IPS-18a (cell line): ENCODE measurements at regions not wholly inside any gene's neighbourhood (a gene's known extent, or its start where the extent isn't known, plus 50 kb on each side); places are given as distances from the start of the nearest gene placed in this dataset.

Experiments
- H3K27ac ChIP-seq: one replicate; pipeline ENCODE4 v1.5.1; 2013; ENCODE audit warnings: low read length
- H3K27me3 ChIP-seq: one replicate; pipeline ENCODE4 v1.6.1; 2013; ENCODE audit warnings: mild to moderate bottlenecking, low read length; ENCODE audit not compliant: control insufficient read depth, insufficient read depth
- H3K36me3 ChIP-seq: one replicate; pipeline ENCODE4 v1.6.1; 2013; ENCODE audit warnings: low read depth, low read length; ENCODE audit not compliant: control insufficient read depth
- H3K4me1 ChIP-seq: one replicate; pipeline ENCODE4 v1.6.1; 2013; ENCODE audit warnings: low read depth, low read length; ENCODE audit not compliant: control insufficient read depth
- H3K4me3 ChIP-seq: one replicate; pipeline ENCODE4 v1.5.1; 2013; ENCODE audit warnings: low read length
- H3K9ac ChIP-seq: one replicate; pipeline ENCODE4 v1.6.1; 2013; ENCODE audit warnings: mild to moderate bottlenecking, low read length, moderate library complexity
- H3K9me3 ChIP-seq: one replicate; pipeline ENCODE4 v1.6.1; 2013; ENCODE audit warnings: low read depth, low read length; ENCODE audit not compliant: control insufficient read depth

GRCh38 chr6:44582930-44583329, 195.4 kb downstream of the CDC5L start:
- Histone ChIP-seq H3K4me1 (no peaks in the 10 kb centered on the region), H3K36me3 (no peaks in the 10 kb centered on the region), H3K27me3 (no peaks in the 10 kb centered on the region), H3K27ac (no peak overlapping the region), H3K9me3 (no peaks in the 10 kb centered on the region), H3K4me3 (no peak overlapping the region), H3K9ac (no peak overlapping the region)

GRCh38 chr6:44590471-44590870, 203.0 kb downstream of the CDC5L start:
- Histone ChIP-seq H3K9ac (no peak overlapping the region), H3K4me1 (no peaks in the 10 kb centered on the region), H3K27me3 (no peaks in the 10 kb centered on the region), H3K27ac (no peak overlapping the region), H3K9me3 (no peaks in the 10 kb centered on the region), H3K4me3 (no peak overlapping the region), H3K36me3 (no peaks in the 10 kb centered on the region)

- no peaks in the 10 kb centered on the region for H3K36me3 ChIP-seq
These were observed 206.0 kb downstream of the CDC5L start for GRCh38 chr6:44593539-44593944.

GRCh38 chr6:44594481-44594880, 207.0 kb downstream of the CDC5L start:
- no peak overlapping the region for H3K9ac ChIP-seq
- H3K36me3 ChIP-seq: no peaks in the 10 kb centered on the region
- no peaks in the 10 kb centered on the region for H3K27me3 ChIP-seq
- no peaks in the 10 kb centered on the region for H3K4me1 ChIP-seq
- no peak overlapping the region for H3K27ac ChIP-seq
- H3K9me3 ChIP-seq: no peaks in the 10 kb centered on the region
- H3K4me3 ChIP-seq: no peak overlapping the region

More at GRCh38 chr6:44593539-44593944, 206.0 kb downstream of the CDC5L start:
- Histone ChIP-seq H3K9ac (no peak overlapping the region), H3K27ac (no peak overlapping the region), H3K4me3 (no peak overlapping the region), H3K4me1 (no peaks in the 10 kb centered on the region), H3K27me3 (no peaks in the 10 kb centered on the region), H3K9me3 (no peaks in the 10 kb centered on the region)

GRCh38 chr6:44598679-44599078, 211.2 kb downstream of the CDC5L start:
- Histone ChIP-seq H3K27ac (no peak overlapping the region), H3K4me3 (no peak overlapping the region), H3K4me1 (no peaks in the 10 kb centered on the region), H3K9ac (no peak overlapping the region), H3K9me3 (no peaks in the 10 kb centered on the region), H3K36me3 (no peaks in the 10 kb centered on the region), H3K27me3 (no peaks in the 10 kb centered on the region)

GRCh38 chr6:44599672-44600071, 212.2 kb downstream of the CDC5L start:
- no peaks in the 10 kb centered on the region for H3K27me3 ChIP-seq
- H3K9me3 ChIP-seq: no peaks in the 10 kb centered on the region
- no peaks in the 10 kb centered on the region for H3K4me1 ChIP-seq
- H3K36me3 ChIP-seq: no peaks in the 10 kb centered on the region
- H3K9ac ChIP-seq: no peak overlapping the region
- H3K27ac ChIP-seq: no peak overlapping the region
- no peak overlapping the region for H3K4me3 ChIP-seq

- H3K36me3 ChIP-seq: no peaks in the 10 kb centered on the region
- no peak overlapping the region for H3K9ac ChIP-seq
- H3K27ac ChIP-seq: no peak overlapping the region
- no peaks in the 10 kb centered on the region for H3K9me3 ChIP-seq
- H3K4me1 ChIP-seq: no peaks in the 10 kb centered on the region
- H3K27me3 ChIP-seq: no peaks in the 10 kb centered on the region
- H3K4me3 ChIP-seq: no peak overlapping the region
These were observed 215.7 kb downstream of the CDC5L start for GRCh38 chr6:44603044-44603686.

GRCh38 chr6:44606504-44606903, 219.0 kb downstream of the CDC5L start:
- Histone ChIP-seq H3K27me3 (no peaks in the 10 kb centered on the region), H3K4me1 (no peaks in the 10 kb centered on the region), H3K9me3 (no peaks in the 10 kb centered on the region), H3K27ac (no peak overlapping the region), H3K36me3 (no peaks in the 10 kb centered on the region), H3K4me3 (no peak overlapping the region), H3K9ac (no peak overlapping the region)

GRCh38 chr6:44606976-44607375, 219.5 kb downstream of the CDC5L start:
- Histone ChIP-seq H3K36me3 (no peaks in the 10 kb centered on the region), H3K27ac (no peak overlapping the region), H3K9ac (no peak overlapping the region), H3K9me3 (no peaks in the 10 kb centered on the region), H3K4me3 (no peak overlapping the region), H3K4me1 (no peaks in the 10 kb centered on the region), H3K27me3 (no peaks in the 10 kb centered on the region)

- Histone ChIP-seq H3K27ac (no peak overlapping the region), H3K4me3 (no peak overlapping the region), H3K9me3 (no peaks in the 10 kb centered on the region), H3K4me1 (no peaks in the 10 kb centered on the region), H3K9ac (no peak overlapping the region), H3K27me3 (no peaks in the 10 kb centered on the region), H3K36me3 (no peaks in the 10 kb centered on the region)
These were observed 220.7 kb downstream of the CDC5L start for GRCh38 chr6:44608175-44608574.

GRCh38 chr6:44609051-44609612, 221.6 kb downstream of the CDC5L start:
- Histone ChIP-seq H3K4me3 (no peak overlapping the region), H3K9ac (no peak overlapping the region), H3K36me3 (no peaks in the 10 kb centered on the region), H3K27ac (no peak overlapping the region), H3K4me1 (no peaks in the 10 kb centered on the region), H3K27me3 (no peaks in the 10 kb centered on the region), H3K9me3 (no peaks in the 10 kb centered on the region)

GRCh38 chr6:44614396-44614795, 226.9 kb downstream of the CDC5L start:
- Histone ChIP-seq H3K9ac (no peak overlapping the region), H3K4me3 (no peak overlapping the region), H3K27ac (no peak overlapping the region), H3K9me3 (no peaks in the 10 kb centered on the region), H3K36me3 (no peaks in the 10 kb centered on the region), H3K4me1 (no peaks in the 10 kb centered on the region), H3K27me3 (no peaks in the 10 kb centered on the region)
